ENCODE measurements at regions not wholly inside any gene's neighbourhood (a gene's known extent, or its start where the extent isn't known, plus 50 kb on each side); places are given as distances from the start of the nearest gene placed in this dataset.

GRCh38 chr5:31100047-31100575 is 93.4 kb upstream of the CDH6 start:
- Histone ChIP-seq H2BK5ac (ENCODE audit: low read depth, low read length) (no peak overlapping the region), H4K20me1 (replicated peaks in 1 of 2; ENCODE audit: control insufficient read depth in 1 of 2, insufficient read depth in 2 of 2, low read length in 2 of 2) (no peaks in the 10 kb centered on the region), H3K23ac (ENCODE audit: insufficient read length) (no peak overlapping the region), H2BK15ac (ENCODE audit: low read length) (no peak overlapping the region), H2BK20ac (ENCODE audit: low read length) (0 out of 2 replicates have a peak overlapping the region, but pooled peaks have one; percentile 5), H2AK5ac (ENCODE audit: low read depth, low read length) (no peak overlapping the region), H4K8ac (ENCODE audit: extremely low read depth, insufficient read depth, low read length) (no peak overlapping the region), H3K36me3 (ENCODE audit: control insufficient read depth in 2 of 4, insufficient read depth in 4 of 4, low read length in 3 of 4) (no peaks in the 10 kb centered on the region), H4K5ac (ENCODE audit: insufficient read length, low read depth, low read length) (no peak overlapping the region), H3K4ac (replicated peaks; ENCODE audit: insufficient read length, low read depth, low read length) (no peak overlapping the region), H3K79me2 (ENCODE audit: control insufficient read depth in 1 of 2, insufficient read depth in 2 of 2, low read length in 2 of 2) (no peaks in the 10 kb centered on the region), H3K23me2 (ENCODE audit: low read depth, low read length) (no peaks in the 10 kb centered on the region), H3K56ac (replicated peaks; ENCODE audit: insufficient read length, low read depth, low read length) (no peak overlapping the region), H3K14ac (ENCODE audit: insufficient read length) (no peak overlapping the region), H3K4me2 (ENCODE audit: insufficient read depth in 1 of 2, low read depth in 2 of 2, low read length in 2 of 2) (no peak overlapping the region), H2BK120ac (replicated peaks; ENCODE audit: low read depth, low read length) (no peak overlapping the region), H2BK12ac (ENCODE audit: low read depth, low read length) (no peak overlapping the region), H3K27me3 (replicated peaks in 1 of 4; ENCODE audit: control insufficient read depth in 3 of 4, extremely low read depth in 1 of 4, insufficient read depth in 3 of 4, low read length in 3 of 4) (no peaks in the 10 kb centered on the region), H3K4me3 (ENCODE audit: extremely low read depth in 1 of 4, insufficient read depth in 2 of 4, low read depth in 3 of 4, low read length in 4 of 4) (no peak overlapping the region), H3K27ac (ENCODE audit: low read depth, low read length) (no peak overlapping the region; the same call in 1 of the 2 replicates), H3K79me1 (ENCODE audit: low read depth, low read length) (no peaks in the 10 kb centered on the region), H2AFZ (ENCODE audit: low read length) (no peak overlapping the region), H3K9me3 (ENCODE audit: insufficient read depth in 2 of 2, low read depth in 1 of 2, low read length in 1 of 2) (no peaks in the 10 kb centered on the region), H3K9ac (replicated peaks in 1 of 4; ENCODE audit: extremely low read depth in 1 of 4, low read depth in 3 of 4, low read length in 3 of 4) (no peak overlapping the region), H4K91ac (replicated peaks; ENCODE audit: insufficient read length, low read length) (no peak overlapping the region), H3K18ac (ENCODE audit: extremely low read depth, low read length) (no peak overlapping the region), H3K4me1 (replicated peaks in 1 of 4; ENCODE audit: control insufficient read depth in 3 of 4, insufficient read depth in 4 of 4, low read length in 3 of 4) (peaks cover 2 to 7% (median 4%) of the 10 kb centered on the region in 4 experiments; a peak in 3 of 7 replicates)
- TF ChIP-seq RFX5 (IDR thresholded peaks at IDR 0.05; ENCODE audit: borderline replicate concordance, low read depth, low read length) (no peak), SUZ12 (IDR thresholded peaks at IDR 0.05; ENCODE audit: low read length) (no peak), KDM1A (IDR thresholded peaks at IDR 0.05; ENCODE audit: borderline replicate concordance, low read length) (no peak), TAF7 (optimal IDR thresholded peaks at IDR 0.05; ENCODE audit: borderline replicate concordance, low read depth, low read length) (no peak), SP1 (IDR thresholded peaks at IDR 0.05; ENCODE audit: low read depth, low read length) (no peak), SRF (IDR thresholded peaks at IDR 0.05; ENCODE audit: low read depth, low read length) (no peak), CBX5 (IDR thresholded peaks at IDR 0.05; ENCODE audit: low read depth, low read length) (no peak), NRF1 (IDR thresholded peaks at IDR 0.05; ENCODE audit: low read depth, low read length) (no peak), FOSL1 (IDR thresholded peaks at IDR 0.05; ENCODE audit: insufficient read depth, low read depth, low read length) (no peak), TCF12 (IDR thresholded peaks at IDR 0.05; ENCODE audit: low read depth, low read length) (no peak), EP300 (IDR thresholded peaks at IDR 0.05; ENCODE audit: borderline replicate concordance in 1 of 2, low read depth in 2 of 2, low read length in 2 of 2) (no peak), TAF1 (IDR thresholded peaks at IDR 0.05; ENCODE audit: low read depth, low read length) (no peak)
- TF ChIP-seq, protein P1, sequence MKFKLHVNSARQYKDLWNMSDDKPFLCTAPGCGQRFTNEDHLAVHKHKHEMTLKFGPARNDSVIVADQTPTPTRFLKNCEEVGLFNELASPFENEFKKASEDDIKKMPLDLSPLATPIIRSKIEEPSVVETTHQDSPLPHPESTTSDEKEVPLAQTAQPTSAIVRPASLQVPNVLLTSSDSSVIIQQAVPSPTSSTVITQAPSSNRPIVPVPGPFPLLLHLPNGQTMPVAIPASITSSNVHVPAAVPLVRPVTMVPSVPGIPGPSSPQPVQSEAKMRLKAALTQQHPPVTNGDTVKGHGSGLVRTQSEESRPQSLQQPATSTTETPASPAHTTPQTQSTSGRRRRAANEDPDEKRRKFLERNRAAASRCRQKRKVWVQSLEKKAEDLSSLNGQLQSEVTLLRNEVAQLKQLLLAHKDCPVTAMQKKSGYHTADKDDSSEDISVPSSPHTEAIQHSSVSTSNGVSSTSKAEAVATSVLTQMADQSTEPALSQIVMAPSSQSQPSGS (IDR thresholded peaks at IDR 0.05; ENCODE audit: low read length), result no peak
- DNase-seq (ENCODE audit: low read depth in 1 of 2, low spot score in 2 of 2) (no peak), FAIRE-seq (no peak)
- CTCF ChIA-PET (ENCODE audit: partially characterized antibody), result no interaction called here
- 96% methylated on average over 6 of the region's 6 CpGs; no CpG with 5 or more reads in 1 of the 2 experiments for WGBS, 2 experiments (ENCODE audit: extremely low coverage in 1 of 2, insufficient coverage in 1 of 2, insufficient read length in 1 of 2, insufficient replicate concordance in 2 of 2, low coverage in 1 of 2, low lambda C conversion rate in 2 of 2, missing lambda C conversion rate in 1 of 2)
- POLR2A ChIA-PET (ENCODE audit: partially characterized antibody), result no interaction called here

Data from H1 (cell line).